Superior temporal gyrus (tissue), 1 donor: ENCODE measurements at regions not wholly inside any gene's neighbourhood (a gene's known extent, or its start where the extent isn't known, plus 50 kb on each side); places are given as distances from the start of the nearest gene placed in this dataset.

ENCODE experiments used
- DNase-seq: peaks from one replicate; pipeline ENCODE4 v3.0.0-alpha.2; 2016; ENCODE audit errors: extremely low spot score

- DNase-seq = no peak
These were observed 117.8 kb downstream of the FOXA2 start for GRCh38 chr20:22466447-22467171.

GRCh38 chr20:22465622-22466446 is 118.5 kb downstream of the FOXA2 start:
- DNase-seq = no peak

- DNase-seq = no peak
These were observed 119.9 kb downstream of the FOXA2 start for GRCh38 chr20:22464312-22465003.

GRCh38 chr20:22462975-22463914 is 121.1 kb downstream of the FOXA2 start:
- DNase-seq = no peak

- no peak for DNase-seq
These were observed 123.6 kb downstream of the FOXA2 start for GRCh38 chr20:22460803-22461202.

- DNase-seq = no peak
These were observed 124.1 kb downstream of the FOXA2 start for GRCh38 chr20:22460231-22460630.

- DNase-seq = no peak
These were observed 124.6 kb downstream of the FOXA2 start for GRCh38 chr20:22459754-22460153.

- no peak for DNase-seq
These were observed 128.3 kb downstream of the FOXA2 start for GRCh38 chr20:22456109-22456508.

GRCh38 chr20:22455259-22455658 is 129.1 kb downstream of the FOXA2 start:
- no peak for DNase-seq

- no peak for DNase-seq
These were observed 130.9 kb downstream of the FOXA2 start for GRCh38 chr20:22453244-22454080.

GRCh38 chr20:22452442-22453011 is 131.8 kb downstream of the FOXA2 start:
- DNase-seq = no peak

- no peak for DNase-seq
These were observed 133.8 kb downstream of the FOXA2 start for GRCh38 chr20:22450537-22450936.

- no peak for DNase-seq
These were observed 135.0 kb downstream of the FOXA2 start for GRCh38 chr20:22449188-22449973.

GRCh38 chr20:22447447-22447778 is 137.0 kb downstream of the FOXA2 start:
- no peak for DNase-seq

GRCh38 chr20:22446613-22447446 is 137.5 kb downstream of the FOXA2 start:
- DNase-seq = no peak

GRCh38 chr20:22442318-22442717 is 142.1 kb downstream of the FOXA2 start:
- DNase-seq = no peak

GRCh38 chr20:22438926-22439325 is 145.4 kb downstream of the FOXA2 start:
- DNase-seq = no peak

- no peak for DNase-seq
These were observed 146.0 kb downstream of the FOXA2 start for GRCh38 chr20:22438346-22438745.

GRCh38 chr20:22437354-22437753 is 147.0 kb downstream of the FOXA2 start:
- DNase-seq = no peak
